Stimulated activated CD4-positive, alpha-beta T cell treated with anti-CD3 and anti-CD28 coated beads, TNF-alpha, amount 100 ng/mL, for 24 hours (primary cell): ENCODE measurements at regions not wholly inside any gene's neighbourhood (a gene's known extent, or its start where the extent isn't known, plus 50 kb on each side); places are given as distances from the start of the nearest gene placed in this dataset.
A peak's percentile ranks its signal among the peaks of the same experiment; 100 is the strongest.
"Not testable (repeated sequence)": the region's sequence is repeated elsewhere in the genome, so short reads cannot be mapped to it uniquely, and the experiment has no call there.

ENCODE experiments used
- DNase-seq, 3 experiments: peaks; one replicate each; pipeline ENCODE4 v3.0.0-alpha.2; 2020; ENCODE audit warnings: low read depth in 3 of 3

DNA sequence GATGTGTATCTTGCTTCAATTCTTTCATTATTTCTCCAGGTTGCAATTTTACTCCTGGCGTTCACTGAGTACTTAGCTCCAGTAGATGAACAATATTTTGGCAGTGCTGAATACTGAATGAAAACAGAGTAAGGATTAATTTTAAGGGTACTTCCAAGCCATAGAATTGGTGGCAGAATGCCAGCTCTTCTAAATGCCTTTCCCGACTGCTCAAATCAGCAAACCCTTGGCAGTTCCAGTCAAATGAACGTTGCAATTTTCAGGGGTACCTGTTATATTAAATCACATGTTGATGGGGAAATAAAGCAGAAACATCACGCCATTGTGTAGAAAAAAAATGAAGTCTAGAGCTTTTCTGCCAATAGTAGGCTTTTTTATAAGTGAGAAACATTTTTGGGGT lies 282.4 kb upstream of the RPS23 start:
- no peak for DNase-seq

DNA sequence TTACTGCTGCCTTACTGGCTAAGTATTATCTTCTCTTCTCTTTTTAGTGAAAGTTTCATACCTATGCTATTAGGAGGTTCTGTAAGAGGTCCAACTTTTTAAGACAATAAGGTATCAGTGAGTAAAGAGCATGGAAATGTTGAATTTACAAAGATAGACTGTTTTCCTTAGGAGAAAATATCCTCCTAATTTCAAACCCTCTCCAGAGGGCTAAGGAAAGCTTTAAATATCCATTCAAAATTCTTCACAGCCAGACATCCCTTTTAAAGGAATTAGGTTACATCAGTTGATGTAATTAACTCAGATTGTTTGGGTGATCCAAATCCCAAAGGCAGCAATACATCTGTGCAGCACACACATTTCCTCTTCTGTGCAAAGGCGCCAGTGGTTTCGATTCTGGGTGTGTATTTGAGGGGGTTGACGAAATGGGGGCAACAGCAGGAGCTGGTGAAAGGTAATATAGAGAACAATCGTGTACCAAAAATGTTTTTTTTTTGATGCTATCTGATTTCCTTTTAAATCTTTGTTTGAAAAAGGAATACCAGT lies 273.8 kb upstream of the RPS23 start:
- DNase-seq = no peak

GRCh38 chr5:82551192-82551591 lies 273.0 kb upstream of the RPS23 start:
- no peak for DNase-seq

DNA sequence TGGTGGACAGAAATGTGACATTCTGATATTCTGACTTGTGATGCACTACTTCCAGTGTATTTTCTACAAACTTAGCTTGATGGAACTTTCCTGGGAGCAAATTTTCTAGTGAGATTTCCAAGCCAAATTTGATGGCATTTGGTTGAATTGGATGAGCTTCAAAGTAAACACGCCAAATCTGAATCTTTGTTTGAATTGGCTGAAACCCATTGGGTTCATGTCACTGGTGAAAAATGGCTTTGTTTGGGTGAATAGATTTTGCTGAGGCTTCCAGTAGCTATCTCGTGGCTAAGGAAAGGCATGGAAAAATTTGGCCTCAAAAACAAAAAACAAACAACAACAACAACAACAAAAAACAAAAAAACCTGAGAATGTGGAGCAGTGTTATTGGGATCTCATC lies 271.1 kb upstream of the RPS23 start:
- no peak for DNase-seq

GRCh38 chr5:82544004-82544403 lies 265.9 kb upstream of the RPS23 start:
- DNase-seq = no peak

GRCh38 chr5:82540301-82540700 lies 262.1 kb upstream of the RPS23 start:
- no peak for DNase-seq

GRCh38 chr5:82538339-82539034 lies 260.3 kb upstream of the RPS23 start:
- no peak for DNase-seq

GRCh38 chr5:82537687-82538306 lies 259.6 kb upstream of the RPS23 start:
- DNase-seq = no peak

- DNase-seq = no peak
These were observed 256.8 kb upstream of the RPS23 start for GRCh38 chr5:82534986-82535385.

GRCh38 chr5:82532075-82532474 lies 253.9 kb upstream of the RPS23 start:
- not testable (repeated sequence) for DNase-seq

DNA sequence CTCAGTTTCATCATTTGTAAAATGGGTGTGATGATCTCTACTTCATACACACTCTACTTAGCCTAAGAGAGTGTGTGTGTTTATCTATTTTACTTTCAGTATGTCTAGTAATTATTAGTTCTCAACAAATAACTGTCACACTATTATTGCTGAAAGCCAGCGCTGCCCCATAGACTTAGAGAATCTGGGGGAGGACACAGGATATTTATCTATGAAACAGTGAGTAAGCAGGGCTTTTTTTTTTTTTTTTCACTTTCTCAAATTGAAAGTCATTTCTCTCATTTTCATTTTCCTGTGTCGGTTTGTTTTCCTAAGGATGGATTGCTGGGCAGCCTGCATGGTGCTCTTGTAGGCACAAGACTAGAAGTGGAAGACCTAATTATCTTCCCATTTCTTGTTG lies 248.4 kb upstream of the RPS23 start:
- DNase-seq = no peak

GRCh38 chr5:82525626-82526025 lies 247.5 kb upstream of the RPS23 start:
- DNase-seq = no peak

DNA sequence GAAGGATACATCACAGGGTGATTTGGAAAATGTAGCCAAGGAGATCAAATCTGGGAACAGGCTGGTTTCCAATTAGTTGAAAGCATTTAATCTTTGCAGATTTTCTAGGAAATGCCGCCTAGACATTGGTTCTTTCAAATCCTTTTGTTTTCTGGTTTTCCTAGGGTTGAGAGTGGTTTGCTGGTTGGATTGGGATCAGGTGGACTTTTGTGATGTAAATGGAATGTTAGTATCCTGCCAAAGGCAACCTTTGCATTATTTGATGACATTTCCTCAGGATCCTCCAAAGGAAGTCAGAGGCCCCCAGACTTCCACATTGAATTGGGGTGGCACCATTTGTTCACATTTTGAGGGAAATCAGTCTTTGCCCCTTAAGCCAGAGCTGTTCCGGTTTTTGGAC lies 245.5 kb upstream of the RPS23 start:
- DNase-seq = no peak

DNA sequence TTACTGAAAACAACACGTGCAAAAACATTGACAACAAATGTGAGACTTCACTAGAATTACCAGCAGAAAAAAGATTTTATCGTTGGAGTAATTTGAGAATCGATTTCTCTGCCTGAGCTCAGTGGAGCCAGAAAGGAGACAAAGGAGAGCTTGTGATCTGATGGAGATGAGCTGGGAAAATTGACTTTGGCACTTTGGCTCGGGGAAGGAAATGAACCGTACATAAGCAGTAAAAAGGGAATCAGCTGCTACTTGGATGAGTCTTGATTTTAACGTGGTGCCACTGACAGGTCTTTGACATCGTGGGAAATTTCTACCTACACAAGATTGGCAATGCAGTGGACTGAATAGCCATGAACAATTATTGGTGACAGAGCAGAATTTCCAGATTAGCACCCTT lies 244.7 kb upstream of the RPS23 start:
- no peak for DNase-seq

DNA sequence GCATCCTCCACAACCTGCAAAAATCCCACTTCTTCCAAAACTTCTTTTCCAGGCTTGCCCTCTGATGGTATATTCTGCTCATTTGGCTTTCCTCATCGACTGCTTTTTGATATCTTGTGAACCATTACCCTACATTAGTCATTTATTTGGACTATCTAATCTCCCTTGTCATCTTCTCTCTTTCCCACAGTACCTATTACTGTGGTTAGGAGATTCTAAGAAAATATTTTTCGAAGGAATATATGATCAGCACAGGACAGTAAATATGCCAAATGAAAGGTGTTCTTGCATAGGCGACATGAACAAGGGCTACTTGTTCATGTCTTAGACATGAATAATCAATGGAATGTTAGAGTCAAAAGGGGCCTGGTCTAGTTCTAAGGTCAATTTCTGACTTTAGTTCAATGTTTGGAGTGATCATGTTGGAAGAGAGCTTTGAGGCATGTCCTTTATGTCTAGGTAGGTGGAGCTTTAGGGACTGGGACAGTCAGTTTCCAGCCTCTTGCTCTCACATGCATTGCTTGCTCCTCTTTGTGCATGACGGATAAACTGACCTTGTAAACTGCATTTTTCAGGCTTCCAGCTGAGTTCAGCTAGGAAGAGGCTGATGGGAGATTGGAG lies 243.4 kb upstream of the RPS23 start:
- DNase-seq = no peak

- no peak for DNase-seq
These were observed 241.4 kb upstream of the RPS23 start for GRCh38 chr5:82519558-82519957.

GRCh38 chr5:82517544-82518075 lies 239.5 kb upstream of the RPS23 start:
- no peak for DNase-seq

GRCh38 chr5:82513738-82514137 lies 235.6 kb upstream of the RPS23 start:
- DNase-seq = no peak

DNA sequence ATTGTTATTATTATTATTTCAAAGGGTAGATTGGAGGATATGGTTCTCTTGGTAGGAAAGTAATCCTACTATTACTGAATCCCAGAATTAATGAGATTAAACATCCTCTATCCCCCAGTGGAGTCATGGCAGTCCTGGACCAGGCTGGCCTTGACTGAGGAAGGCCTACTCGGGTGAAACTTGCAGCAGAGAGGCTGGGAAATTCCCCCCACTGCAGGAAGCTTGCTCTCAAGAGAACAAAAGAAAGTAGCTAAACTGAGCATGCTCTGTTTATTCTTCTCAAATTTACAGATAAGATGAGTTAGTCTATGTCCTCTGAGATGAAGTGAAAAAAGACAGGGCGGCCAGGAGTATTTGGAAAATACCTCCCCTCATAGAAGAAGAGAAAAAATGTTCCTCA lies 233.9 kb upstream of the RPS23 start:
- DNase-seq = peak in 1 of 3 experiments; percentile 9

DNA sequence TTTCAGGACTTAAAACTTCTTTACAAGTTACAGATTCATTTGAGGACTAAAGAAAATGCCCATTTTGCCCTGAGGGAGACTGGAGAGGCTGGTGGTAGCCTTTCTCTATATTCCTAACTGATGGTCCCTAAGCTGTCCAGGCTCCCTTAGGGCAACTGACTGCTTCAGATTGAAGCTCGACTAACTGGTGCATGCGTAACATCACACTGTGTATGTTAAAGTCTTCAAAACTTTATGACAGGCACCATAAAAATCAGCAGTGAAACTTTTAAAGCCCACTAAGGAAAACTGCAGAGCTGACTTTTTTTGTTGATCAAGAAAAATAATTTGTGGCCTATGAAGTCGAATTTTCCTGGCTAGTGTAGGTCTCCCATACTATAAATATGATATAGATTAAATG lies 233.0 kb upstream of the RPS23 start:
- DNase-seq = no peak

DNA sequence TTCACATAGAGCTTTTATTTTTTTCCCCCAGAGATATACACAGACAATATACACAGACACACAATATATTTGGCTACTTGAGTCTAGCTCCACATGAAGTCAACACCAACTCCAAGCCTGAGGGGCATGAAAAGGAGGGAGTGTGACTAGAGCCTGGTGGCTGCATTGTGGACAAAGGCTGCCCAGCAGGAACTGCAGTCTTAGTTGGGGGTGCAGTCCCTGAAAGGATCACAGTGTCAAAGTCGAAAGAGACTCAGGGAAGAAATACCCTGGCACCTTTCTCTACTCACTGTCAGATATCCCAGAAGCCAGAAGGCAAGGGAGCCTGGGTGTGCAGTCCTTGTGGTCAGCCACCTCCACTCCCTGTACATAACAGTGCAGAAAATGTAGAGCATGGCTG lies 231.6 kb upstream of the RPS23 start:
- no peak for DNase-seq

DNA sequence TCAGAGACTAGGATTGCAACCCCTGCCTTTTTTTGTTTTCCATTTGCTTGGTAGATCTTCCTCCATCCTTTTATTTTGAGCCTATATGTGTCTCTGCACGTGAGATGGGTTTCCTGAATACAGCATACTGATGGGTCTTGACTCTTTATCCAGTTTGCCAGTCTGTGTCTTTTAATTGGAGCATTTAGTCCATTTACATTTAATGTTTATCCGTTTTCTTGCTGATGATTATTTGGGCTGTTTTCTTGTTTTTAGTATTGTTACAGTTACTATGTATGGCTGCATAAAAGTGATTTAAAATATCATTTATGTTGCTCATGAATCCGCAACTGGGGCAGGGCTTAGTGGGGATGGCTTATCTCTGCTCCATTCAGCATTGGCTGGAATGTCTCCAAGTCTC lies 228.2 kb upstream of the RPS23 start:
- DNase-seq = not testable (repeated sequence)

- DNase-seq = no peak
These were observed 221.6 kb upstream of the RPS23 start for GRCh38 chr5:82499725-82500244.
